ENCODE measurements at regions not wholly inside any gene's neighbourhood (a gene's known extent, or its start where the extent isn't known, plus 50 kb on each side); places are given as distances from the start of the nearest gene placed in this dataset.
A peak's percentile ranks its signal among the peaks of the same experiment; 100 is the strongest.

DNA sequence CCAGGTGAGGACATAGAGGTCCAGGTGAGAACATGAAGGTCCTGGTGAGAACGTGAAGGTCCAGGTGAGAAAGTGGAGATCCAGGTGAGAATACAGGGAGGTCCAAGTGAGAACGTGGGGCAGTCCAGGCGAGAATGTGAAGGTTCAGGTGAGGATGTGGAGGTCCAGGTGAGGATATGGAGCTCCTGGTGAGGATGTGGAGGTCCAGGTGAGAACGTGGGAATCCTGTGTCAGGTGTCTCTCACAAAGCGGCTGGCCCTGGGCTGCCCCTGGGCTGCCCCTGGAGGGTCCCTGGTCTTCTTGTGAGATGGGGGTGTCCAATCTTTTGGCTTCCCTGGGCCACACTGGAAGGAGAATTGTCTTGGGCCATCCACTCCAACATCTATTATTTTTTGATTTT lies 133.4 kb downstream of the MRPL36 start:
- no peak for DNase-seq

DNA sequence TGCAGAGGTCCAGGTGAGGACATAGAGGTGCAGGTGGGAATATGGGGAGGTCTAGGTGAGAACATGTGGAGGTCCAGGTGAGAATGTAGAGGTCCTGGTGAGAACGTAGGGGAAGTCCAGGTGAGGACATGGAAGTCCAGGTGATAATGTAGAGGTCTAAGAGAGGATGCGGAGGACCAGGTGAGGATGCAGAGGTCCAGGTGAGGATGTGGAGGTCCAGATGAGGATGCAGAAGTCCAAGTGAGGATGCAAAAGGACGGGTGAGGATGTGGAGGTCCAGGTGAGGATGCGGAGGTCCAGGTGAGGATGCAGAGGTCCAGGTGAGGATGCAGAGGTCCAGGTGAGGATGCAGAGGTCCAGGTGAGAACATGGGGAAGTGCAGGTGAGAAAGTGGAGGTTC lies 133.8 kb downstream of the MRPL36 start:
- DNase-seq = no peak

DNA sequence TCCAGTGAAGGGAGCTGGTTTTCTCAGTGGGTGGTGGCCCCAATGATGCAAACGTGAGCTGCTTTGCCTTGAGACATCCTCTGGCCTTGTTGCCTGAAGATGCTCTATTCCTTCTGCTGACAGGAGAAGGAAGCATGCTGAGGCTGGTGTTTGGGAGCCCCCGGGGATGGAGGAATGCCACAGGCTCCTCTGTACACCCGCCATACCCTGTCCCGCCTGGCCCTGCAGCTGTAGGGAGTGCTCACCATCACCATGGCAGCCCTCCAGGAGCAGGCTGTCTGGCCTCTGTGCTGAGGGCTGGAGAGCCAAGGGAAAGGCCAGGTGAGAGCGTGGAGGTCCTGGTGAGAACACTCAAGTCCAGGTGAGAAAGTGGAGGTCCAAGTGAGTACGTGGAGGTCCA lies 134.4 kb downstream of the MRPL36 start:
- no peak for DNase-seq

DNA sequence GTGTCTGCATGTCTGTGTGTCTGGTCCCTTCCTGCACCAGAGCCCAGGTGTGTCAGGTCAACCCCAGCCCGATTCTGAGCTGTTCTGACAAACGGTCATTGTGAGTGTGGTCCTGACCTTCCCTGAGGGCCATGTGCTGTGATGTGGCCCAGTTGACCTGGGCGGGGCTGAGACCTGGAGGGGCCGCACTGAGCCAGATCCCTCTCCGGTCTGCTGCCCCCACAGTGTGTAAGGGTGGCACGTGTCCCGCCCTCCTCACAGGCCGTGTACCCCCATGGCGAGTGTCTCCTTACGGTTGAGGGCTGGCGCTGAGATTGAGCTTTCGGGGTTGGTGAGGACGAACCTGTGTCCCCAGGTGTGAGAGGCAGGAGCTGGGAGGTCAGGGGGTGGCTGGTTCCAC lies 136.5 kb downstream of the MRPL36 start:
- no peak for DNase-seq

DNA sequence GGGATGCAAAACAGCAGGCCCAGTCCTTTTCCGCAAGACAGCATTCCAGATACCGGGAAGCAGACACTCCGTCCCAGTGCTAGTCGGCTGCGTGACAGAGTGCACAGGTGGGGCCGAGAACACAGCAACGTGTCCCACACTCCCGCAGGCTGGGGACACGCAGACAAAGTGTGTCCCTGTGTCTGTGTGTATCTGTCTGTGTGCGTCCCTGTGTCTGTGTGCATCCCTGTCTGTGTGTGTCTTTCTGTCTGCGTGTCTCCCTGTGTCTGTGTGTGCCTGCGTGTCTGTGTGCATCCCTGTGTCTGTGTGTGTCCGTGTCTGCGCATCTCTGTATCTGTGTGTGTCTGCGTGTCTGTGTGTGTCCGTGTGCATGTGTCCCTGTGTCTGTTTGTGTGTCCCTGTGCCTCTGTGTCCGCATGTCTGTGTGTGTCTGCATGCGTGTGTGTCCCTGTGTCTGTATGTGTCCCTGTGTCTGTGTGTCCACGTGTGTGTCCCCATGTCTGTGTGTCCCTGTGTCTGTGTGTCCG lies 137.0 kb downstream of the MRPL36 start:
- DNase-seq = no peak

DNA sequence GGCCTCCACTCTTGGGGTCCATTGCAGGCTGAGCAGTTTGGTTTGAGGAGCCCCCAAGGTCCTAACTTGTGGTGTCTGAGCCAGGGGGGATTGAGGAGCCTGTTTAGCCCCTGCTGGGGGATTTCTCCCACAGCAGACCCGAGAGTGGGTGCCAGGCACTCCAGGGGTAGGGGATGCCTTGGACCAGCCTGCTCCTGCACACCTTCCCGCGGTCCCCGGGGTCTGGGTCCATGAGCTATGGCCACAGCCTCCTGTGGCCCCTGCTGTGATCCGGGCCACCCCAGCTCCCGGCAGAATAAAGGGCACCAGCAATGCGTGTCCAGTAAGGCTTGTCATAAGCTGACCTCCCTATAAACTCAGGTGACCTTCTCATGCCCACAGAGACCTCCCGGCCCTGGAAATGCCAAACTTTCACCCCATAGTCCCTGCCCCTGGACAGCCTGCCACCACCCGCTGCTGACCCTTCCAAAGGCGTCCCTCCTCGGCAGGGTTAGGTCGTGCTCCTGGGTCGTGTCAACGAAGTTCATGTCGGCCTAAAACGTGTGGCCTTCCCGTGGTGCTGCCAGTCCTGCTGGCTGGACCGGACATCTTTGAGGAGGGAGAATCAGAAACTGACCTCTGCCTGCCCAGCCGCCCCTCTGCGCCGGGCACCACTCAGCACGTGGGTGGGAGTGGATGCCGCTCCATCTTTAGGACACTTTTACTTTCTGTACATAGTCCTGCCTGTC lies 137.6 kb downstream of the MRPL36 start:
- DNase-seq = no peak

DNA sequence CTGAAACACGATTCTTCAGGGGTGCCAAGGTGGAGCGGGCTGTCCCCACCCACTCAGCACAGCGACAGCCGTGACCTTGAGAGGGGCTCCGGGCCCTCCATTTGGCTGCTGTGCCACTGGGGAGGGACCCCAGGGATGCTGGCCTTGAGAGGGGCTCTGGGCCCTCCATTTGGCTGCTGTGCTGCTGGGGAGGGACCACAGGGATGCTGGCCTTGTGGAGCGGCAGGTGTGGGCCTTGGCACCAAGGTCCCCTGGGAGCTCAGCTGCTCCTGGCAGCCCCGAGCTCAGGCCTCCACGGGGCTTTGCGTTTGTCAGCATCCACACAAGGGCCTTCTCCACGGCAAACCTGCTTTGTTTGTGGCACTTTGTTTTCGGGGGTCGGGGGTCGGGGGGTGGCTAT lies 137.6 kb upstream of the LPCAT1 start:
- DNase-seq = no peak

DNA sequence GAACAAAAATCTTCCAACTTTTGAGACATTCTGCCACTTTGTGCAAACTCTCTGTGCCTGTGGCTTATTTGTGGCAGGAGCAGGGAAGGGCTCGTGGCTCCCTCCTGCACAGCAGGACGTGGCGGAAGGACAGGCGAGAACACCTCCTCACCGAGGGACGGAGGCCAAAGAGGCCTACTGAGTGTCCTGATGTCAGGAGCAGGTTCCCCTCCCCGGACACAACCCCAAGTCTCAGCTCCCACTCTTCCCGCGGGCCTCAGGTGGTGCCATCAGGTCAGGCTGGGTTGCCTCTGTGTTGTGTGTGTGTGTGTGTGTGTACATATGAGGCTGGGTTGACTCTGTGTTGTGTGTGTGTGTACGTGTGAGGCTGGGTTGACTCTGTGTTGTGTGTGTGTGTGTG lies 136.8 kb upstream of the LPCAT1 start:
- DNase-seq = no peak

DNA sequence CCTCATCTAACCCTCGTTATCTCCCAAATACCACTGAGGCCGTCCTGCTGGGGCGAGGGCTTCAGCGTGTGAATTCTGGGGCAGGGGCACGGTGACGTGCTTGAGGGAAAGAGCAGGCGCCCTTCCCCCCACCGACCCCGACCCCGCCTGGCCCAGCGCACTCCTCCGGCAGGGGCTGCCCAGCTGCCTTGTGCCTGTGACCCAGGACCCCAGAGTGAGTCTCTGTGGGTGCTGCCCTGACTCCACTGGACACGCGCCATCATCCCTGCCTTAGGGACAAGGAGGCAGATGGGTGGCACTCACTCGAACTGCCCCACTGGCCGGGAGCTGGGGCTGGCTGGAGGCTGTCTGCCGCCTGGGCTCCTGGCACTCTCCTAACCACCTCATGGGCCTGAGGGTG lies 136.2 kb upstream of the LPCAT1 start:
- no peak for DNase-seq

DNA sequence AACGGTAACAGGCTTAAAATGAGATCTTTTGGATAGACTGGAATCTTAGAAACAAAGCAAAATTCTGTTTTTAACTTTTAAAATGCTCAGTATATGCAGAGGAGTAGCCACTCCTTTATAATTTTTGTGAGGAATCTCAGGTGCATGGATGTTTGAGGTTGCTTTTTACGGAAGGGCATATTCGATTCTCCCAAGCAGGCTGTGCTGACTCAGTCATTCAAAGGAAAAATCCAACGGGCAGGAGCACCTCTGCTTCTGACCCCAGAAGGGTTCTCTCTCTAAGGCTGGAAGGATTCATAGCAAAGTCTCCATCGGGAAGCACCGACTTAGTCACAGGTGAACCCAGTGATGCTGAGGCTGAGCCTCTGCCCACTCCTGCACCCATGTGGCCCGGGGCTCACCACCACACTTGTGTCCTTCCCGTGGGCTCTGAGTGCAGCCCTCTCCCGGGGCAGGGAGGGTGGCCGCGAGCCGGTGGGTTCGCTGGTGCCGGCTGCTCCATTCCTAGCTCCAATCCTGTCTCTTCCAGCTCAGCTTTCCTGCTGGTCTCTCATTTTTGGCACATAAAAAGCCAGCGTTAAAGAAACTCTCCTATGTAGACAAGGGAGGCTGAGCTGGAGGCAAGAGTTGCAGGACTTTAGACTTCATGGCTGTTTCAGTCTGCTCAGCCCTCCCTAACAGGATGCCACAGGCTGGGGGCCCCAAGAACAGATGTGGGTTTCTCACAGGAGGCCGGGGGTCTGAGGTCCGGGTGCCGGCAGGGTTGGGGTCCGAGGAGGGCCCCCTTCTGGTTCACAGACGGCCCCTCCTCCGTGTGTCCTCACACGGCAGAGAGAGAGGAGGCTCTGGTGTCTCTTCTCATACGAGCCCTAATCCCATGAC lies 135.6 kb upstream of the LPCAT1 start:
- DNase-seq = no peak

DNA sequence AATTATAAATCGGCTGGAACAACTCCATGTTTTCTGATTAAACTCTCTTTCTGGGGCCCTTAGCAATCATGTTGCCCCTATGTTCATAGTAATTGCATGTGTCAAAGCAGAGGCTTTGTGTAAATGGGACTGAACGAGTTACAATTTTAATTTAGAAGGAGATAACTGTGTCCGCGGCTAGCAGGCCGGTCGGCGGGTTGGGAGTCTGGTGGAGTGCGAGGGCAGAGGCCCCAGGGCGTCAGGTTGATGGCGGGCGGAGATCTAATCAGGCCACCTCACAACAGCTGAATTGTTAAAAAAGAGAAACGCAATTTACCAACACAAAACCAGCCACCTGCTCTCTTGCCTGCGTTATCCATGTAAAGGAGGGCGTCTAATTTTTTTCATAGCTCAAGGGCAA lies 134.9 kb upstream of the LPCAT1 start:
- no peak for DNase-seq

DNA sequence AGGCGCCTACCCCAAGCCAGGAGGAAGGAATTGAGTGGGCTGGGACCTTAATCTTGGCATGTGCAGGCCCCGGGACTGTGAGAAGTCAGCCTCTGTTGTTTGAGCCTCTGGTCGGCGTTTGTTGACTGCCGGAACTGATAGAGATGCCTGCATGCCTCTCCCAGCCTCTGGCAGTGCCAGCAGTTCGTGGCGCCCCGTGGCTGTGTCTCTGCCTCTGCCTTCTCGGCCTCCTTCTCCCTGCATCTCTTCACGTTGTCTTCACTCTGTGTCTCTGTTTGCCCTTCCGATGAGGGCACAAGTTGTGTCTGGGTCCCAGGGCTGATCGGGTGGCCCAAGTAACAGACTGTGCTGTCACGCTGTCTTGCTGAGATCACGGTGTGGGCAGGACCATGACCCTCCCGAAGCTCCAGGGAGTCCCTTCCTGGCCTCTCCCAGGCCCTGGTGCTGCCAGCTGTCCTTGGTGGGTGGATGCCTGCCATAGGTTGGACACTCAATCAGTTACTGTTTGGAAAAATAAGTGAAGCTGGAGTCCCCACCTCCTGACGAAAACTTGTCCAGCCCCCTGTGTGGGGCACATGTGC lies 133.5 kb upstream of the LPCAT1 start:
- DNase-seq = no peak

DNA sequence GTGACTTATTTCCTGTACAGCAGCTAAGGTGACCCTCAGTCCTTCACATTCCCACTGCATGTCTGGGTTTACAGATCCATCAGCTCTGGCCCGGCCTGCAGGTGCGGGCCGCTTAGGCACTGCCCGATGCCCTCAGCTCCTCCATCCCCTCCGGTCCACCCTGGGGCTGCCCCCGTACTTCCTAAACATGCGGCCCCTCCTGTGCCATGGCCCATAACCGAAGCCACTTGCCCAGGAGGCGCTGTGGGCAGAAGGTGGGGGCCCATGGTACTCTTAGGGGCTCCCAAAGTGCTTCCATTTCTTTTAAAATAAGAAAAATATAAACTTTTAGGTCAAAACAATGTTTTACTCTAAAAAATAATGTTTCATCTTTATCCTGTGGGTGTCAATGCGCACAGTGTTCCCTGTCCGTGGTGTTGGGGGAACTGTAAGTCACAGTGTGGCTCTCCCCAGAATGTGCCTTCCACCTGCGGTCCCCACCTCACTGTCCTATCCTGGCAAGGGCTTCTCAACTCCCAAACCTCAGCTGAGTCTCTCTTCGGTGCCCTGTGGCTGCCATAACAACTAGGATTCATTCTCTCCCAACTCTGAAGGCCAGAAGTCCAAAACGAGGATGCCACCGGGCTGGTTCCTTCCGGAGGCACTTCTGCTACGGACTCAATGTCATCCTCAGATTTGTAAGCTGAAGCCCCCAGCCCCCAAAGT lies 132.7 kb upstream of the LPCAT1 start:
- DNase-seq = no peak

DNA sequence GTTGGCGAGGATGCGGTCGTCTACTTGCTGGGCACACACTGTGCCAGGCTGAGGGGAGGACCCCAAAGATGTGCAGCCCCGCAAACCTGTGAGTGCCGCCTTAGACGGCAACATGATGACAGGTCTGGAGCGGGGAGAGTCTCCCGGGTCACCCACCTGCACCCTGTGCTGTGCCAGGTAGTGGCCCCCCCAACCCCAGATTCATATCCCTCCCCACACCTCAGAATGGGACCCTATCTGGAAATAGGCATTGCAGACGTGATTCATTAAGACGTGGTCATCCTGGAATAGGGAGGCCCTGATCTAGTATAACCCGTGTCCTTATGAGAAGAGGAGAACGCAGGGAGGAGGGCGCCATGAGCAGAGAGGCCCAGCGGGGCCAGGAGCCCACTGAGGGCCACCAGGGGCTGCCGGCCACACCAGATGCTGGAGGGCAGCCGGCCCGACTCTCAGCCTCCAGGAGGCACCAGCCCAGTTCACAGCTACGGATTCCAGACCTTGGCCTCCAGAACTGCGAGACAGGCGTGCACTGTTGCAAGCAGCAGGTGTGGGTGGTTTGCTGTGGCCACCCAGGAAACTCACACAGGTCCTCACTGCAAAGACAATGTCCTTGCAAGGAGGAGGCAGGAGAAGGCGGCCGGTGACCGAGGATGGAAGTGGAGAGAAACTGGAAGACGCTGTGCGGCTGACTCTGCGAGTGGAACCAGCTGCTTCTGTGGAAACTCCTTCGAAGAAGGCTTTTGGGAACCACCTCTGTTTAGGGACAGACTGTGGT lies 131.9 kb upstream of the LPCAT1 start:
- no peak for DNase-seq

DNA sequence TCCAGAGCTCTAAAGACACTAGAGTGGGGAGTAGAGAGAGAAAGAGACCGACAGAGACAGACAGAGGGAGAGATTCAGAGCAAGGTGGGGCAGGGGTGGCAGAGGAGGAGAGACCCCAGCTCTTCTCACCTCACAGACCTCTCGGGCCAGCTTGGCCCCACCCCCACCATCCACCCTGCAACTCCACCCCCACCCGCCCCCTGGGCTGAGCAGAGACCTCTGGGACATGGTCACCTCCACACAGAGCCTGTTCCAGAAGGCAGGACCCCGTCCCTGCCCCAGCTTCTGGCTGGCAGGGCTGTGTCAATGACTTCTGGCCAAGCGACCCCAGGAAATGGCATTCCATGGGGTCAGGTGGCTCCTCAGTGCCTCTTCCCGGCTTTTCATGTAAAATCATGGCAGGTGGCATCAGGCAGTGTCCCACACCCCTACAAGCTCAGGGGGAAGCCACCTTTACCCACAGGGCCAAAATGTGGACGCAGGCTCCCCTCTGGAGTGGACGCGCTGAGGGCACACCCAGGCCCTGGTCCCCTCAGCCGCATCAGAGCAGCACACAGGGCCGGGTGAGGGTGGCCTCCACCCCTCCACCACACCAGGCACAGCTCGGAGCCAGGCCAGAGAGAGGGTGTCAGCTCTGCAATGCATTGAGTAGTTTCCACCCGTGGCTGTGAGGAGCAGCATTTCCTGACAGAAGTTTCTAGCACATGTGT lies 131.2 kb upstream of the LPCAT1 start:
- DNase-seq = no peak

DNA sequence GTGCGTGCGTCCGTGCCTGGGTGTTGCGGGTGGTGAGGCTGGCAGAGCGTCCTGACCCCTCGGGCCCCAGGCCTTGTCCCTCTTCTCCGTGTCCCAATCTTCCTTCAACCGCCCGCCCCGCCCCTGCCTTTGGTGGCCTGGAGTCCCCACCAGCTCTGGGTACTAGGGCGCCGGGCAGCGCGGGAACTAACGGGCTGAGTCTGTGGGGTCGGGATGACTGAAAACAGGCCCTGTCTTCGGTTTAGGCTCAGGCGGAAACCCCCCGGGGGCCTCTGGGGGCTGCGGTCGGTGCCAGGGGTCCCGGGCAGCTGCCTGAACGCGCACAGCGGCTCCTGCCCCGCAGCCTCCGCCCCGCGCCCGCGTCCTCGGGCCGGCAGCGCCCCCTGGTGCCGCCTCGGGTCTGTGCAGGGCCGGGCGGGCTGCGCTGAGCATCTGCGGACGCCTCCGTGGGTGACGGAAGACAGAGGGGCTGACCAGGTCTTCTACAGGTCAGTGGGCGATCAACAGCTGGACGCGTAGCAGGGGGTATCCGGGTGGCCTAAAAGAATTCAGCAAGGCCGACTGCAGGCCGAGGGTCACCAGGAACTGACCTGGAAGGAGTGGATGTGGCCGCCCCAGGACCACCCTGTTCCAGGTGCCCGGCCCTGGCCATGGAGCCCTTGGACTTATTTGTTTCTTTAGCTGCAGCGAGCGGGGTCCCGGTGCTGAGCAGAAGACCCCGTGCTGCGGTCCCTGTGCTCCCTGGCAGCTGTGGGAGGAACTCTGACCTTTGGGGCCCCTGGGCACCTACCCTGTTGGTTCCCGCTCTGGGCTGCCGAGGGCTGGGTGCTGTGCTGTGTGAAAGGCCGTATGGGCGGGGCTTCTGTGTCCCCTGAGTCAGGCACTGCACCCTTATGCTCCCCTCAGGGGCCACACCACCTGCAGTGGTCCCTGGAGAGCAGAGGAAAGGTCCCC lies 130.2 kb upstream of the LPCAT1 start:
- peak; percentile 23 for DNase-seq

DNA sequence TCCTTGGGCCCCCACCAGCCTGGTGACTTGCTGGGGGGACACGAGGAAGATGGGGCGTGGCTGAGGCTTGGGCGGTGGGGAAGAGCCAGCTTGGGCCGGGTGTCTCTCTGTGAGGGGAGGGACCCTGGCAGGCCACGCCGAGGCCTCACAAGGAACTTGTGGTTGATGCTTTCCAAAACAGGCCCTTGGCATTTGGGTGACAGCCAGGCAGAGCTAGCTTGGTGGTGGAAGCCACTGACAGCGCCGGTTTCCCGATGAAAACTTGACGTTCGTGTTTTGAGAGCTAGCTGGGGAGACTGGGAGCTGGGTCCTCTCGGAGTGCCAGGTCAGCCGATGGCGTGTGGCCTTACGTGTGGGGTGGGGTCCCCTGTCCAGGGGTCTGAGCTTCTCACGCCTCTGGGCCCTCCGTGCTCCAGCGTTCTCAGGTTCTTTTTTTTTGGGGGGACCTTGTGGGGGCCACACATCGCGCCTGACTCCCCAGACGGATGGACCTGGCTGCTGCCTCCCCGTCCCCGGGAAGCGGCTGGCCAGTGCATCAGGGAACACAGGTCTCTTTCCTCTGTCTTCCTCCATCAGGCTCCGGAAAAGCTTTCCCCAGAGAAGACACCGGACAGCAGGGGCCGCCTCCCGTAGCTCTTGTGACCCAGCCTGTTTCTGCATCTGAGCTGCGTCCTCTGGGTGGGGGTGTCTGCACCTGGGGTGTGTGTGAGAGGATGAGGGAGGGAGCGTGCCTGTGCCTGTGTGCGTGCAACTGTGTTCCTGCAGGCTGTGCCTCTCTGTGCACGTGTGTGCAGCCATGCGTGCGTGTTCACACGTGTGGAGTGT lies 129.3 kb upstream of the LPCAT1 start:
- DNase-seq = no peak

DNA sequence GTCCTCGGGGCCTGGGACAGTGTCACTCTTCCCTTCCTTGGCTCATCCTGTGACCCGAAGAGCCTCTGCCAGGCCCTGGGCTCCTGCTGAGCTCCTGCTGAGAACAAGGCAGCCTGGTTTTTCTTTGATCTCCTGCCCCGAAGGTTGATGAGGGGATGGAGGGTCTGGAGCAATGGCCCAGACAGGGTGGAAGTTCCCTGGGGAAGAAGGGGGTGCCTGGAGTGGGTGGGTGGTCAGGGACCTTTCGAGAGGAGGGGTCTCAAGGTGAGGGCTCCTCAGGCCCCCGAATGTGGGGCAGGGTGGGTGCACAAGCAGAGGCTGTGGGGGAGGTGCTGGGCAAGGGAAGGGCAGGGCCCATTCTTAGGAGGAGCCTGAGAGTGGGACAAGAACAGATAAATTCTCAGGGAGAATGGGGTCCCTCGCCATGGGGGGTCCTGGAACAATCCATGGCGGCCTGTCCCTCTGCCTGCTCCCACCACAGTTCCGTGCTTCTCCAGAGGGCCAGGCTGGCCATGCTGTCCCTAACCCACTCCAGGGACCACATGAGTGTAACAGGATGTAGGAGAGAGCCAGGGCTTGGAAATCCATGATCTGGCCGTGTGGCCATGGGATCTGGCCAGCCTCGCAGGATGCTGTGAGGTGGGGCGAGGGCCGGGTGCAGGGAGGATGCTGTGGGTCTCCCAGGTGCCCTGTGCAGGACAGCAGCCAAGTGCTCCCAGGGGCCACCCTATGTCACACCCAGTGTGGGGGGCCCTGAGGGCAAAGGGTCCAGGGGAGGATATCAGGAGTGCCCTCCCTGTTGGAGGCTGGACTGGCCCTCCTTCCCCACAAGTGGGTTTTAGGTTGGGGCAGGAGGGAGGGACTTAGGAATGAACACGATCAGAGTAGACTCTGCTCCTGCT lies 128.5 kb upstream of the LPCAT1 start:
- DNase-seq = no peak

Measured in GOT3 (cell line).